ENCODE measurements at regions not wholly inside any gene's neighbourhood (a gene's known extent, or its start where the extent isn't known, plus 50 kb on each side); places are given as distances from the start of the nearest gene placed in this dataset.

GRCh38 chr4:4800646-4801408 is 58.6 kb upstream of the MSX1 start:
- H3K9me3 ChIP-seq: no peaks in the 10 kb centered on the region
- no peaks in the 10 kb centered on the region for H3K27me3 ChIP-seq
- no peaks in the 10 kb centered on the region for H3K4me1 ChIP-seq
- H3K36me3 ChIP-seq: no peaks in the 10 kb centered on the region
- intact Hi-C loops (cut with DNase I; ENCODE audit: low total_unique reads) (no loop called here), in situ Hi-C loops (cut with MboI; ENCODE audit: low pct_ligation_motif_present in 1 of 4, low pct_unique_long_range_greater_than_20kb in 1 of 4, low sequenced_read_pairs in 3 of 4) (no loop called here)
- no peak overlapping the region for H3K4me3 ChIP-seq
- TF ChIP-seq EP300 (IDR thresholded peaks at IDR 0.05; ENCODE audit: low read depth) (no peak), POLR2A (IDR thresholded peaks at IDR 0.05) (no peak), POLR2AphosphoS5 (IDR thresholded peaks at IDR 0.05) (no peak)
- TF ChIP-seq, protein P1, sequence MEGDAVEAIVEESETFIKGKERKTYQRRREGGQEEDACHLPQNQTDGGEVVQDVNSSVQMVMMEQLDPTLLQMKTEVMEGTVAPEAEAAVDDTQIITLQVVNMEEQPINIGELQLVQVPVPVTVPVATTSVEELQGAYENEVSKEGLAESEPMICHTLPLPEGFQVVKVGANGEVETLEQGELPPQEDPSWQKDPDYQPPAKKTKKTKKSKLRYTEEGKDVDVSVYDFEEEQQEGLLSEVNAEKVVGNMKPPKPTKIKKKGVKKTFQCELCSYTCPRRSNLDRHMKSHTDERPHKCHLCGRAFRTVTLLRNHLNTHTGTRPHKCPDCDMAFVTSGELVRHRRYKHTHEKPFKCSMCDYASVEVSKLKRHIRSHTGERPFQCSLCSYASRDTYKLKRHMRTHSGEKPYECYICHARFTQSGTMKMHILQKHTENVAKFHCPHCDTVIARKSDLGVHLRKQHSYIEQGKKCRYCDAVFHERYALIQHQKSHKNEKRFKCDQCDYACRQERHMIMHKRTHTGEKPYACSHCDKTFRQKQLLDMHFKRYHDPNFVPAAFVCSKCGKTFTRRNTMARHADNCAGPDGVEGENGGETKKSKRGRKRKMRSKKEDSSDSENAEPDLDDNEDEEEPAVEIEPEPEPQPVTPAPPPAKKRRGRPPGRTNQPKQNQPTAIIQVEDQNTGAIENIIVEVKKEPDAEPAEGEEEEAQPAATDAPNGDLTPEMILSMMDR (IDR thresholded peaks at IDR 0.05): no peak
- no peak for DNase-seq
- 80% methylated on average over 5 to 6 of the region's 6 CpGs for WGBS, 2 donors (ENCODE audit: low coverage in 1 of 2)
- no peak overlapping the region for H3K27ac ChIP-seq

DNA sequence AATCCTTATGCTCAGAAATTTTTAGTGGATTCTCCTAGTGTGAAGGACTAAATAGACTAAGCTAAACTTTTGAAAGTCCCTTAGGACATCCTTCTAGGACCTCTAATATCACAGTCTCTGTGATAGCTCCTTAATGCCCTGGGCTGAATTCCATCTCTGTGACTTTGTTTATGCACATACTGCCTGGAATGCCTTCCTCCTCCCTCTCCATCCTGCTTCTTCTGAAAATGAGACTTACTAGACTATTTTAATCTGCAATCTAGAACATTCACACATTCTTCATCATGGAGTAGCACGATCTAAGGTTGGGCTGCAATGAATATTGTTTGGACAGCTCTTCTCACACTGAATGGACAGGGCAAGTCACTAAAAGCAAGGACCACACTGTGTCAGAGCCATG is 65.0 kb upstream of the MSX1 start:
- intact Hi-C loops (cut with DNase I; ENCODE audit: low total_unique reads): no loop called here
- Histone ChIP-seq H3K27ac (no peak overlapping the region), H3K4me3 (no peak overlapping the region), H3K36me3 (no peaks in the 10 kb centered on the region), H3K27me3 (no peaks in the 10 kb centered on the region), H3K4me1 (no peaks in the 10 kb centered on the region), H3K9me3 (no peaks in the 10 kb centered on the region)
- no peak for DNase-seq
- in situ Hi-C loops (cut with MboI; ENCODE audit: low pct_ligation_motif_present in 1 of 4, low pct_unique_long_range_greater_than_20kb in 1 of 4, low sequenced_read_pairs in 3 of 4): no loop called here
- TF ChIP-seq EP300 (IDR thresholded peaks at IDR 0.05; ENCODE audit: low read depth) (no peak), POLR2AphosphoS5 (IDR thresholded peaks at IDR 0.05) (no peak), POLR2A (IDR thresholded peaks at IDR 0.05) (no peak)
- TF ChIP-seq, protein P1 (IDR thresholded peaks at IDR 0.05): no peak
- 28 to 86% methylated on average over 1 of the region's 1 CpG for WGBS, 2 donors (ENCODE audit: low coverage in 1 of 2)

- no peak for DNase-seq
- intact Hi-C loops (cut with DNase I; ENCODE audit: low total_unique reads): no loop called here
- no peaks in the 10 kb centered on the region for H3K27me3 ChIP-seq
- TF ChIP-seq EP300 (IDR thresholded peaks at IDR 0.05; ENCODE audit: low read depth): no peak
- no peak for TF ChIP-seq POLR2A (IDR thresholded peaks at IDR 0.05)
- TF ChIP-seq POLR2AphosphoS5 (IDR thresholded peaks at IDR 0.05): no peak
- TF ChIP-seq, protein P1 (IDR thresholded peaks at IDR 0.05): no peak
- H3K27ac ChIP-seq: no peak overlapping the region
- no peak overlapping the region for H3K4me3 ChIP-seq
- in situ Hi-C loops (cut with MboI; ENCODE audit: low pct_ligation_motif_present in 1 of 4, low pct_unique_long_range_greater_than_20kb in 1 of 4, low sequenced_read_pairs in 3 of 4): no loop called here
- peaks cover 0 to 11% of the 10 kb centered on the region in 2 donors for H3K9me3 ChIP-seq
- H3K4me1 ChIP-seq: no peaks in the 10 kb centered on the region
- no peaks in the 10 kb centered on the region for H3K36me3 ChIP-seq
- WGBS, 2 donors (ENCODE audit: low coverage in 1 of 2): 48 to 58% methylated on average over 3 to 4 of the region's 4 CpGs
Measured at GRCh38 chr4:4792466-4792865, 67.0 kb upstream of the MSX1 start.

DNA sequence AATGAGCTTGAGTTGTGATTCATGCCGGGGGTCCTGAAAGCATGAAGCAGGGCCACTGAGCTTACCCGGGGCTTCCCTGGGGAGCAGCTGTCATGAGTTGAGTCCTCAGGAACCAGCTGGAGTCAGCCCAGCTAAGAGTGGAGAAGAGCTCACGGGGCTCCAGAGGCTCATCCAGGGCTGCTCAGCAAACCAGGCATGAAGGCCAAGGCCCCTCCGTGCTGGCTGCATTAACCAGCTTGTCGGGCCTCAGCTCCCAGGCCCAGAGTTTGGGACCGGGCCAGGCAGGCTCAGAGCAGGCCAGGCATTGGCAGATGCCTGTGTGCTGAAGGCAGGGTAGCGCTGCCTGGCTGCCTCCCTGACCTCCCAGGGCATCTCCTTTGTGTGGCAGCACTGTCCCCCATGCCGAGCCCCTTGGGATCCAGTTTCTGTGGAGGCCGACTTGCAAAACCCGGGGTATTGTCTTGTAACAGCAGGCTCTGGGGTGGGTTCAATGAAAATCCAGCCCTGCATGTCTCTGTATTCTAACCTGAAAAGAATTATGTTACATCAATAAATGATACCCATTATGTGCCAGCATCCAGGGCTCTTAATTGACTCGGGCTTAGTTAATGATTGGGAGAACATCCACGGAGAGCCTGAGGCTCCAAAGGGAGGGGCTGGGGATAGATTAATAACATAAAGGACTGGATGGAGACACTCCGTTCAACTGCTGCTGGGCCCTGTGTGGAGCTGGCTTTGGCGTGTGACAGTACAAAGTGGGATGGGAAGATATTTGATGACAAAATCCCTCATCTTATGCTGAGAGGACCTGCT is 68.0 kb upstream of the MSX1 start:
- Histone ChIP-seq H3K36me3 (no peaks in the 10 kb centered on the region), H3K27me3 (no peaks in the 10 kb centered on the region), H3K4me1 (no peaks in the 10 kb centered on the region), H3K27ac (no peak overlapping the region), H3K9me3 (peaks cover 0 to 11% of the 10 kb centered on the region in 2 donors), H3K4me3 (no peak overlapping the region)
- TF ChIP-seq, protein P1 (IDR thresholded peaks at IDR 0.05): no peak
- no peak for TF ChIP-seq POLR2A (IDR thresholded peaks at IDR 0.05)
- no peak for TF ChIP-seq POLR2AphosphoS5 (IDR thresholded peaks at IDR 0.05)
- intact Hi-C loops (cut with DNase I; ENCODE audit: low total_unique reads) (no loop called here), in situ Hi-C loops (cut with MboI; ENCODE audit: low pct_ligation_motif_present in 1 of 4, low pct_unique_long_range_greater_than_20kb in 1 of 4, low sequenced_read_pairs in 3 of 4) (no loop called here)
- 69 to 79% methylated on average over 5 to 14 of the region's 14 CpGs for WGBS, 2 donors (ENCODE audit: low coverage in 1 of 2)
- no peak for DNase-seq
